C4-2B (cell line): ENCODE measurements at regions not wholly inside any gene's neighbourhood (a gene's known extent, or its start where the extent isn't known, plus 50 kb on each side); places are given as distances from the start of the nearest gene placed in this dataset.

Experiments
- H3K27ac ChIP-seq: fragments of 450-650 bp; 2 replicates; pipeline ENCODE4 v1.5.1; 2017
- ZFX ChIP-seq: fragments of 450-650 bp; IDR thresholded peaks from 2 replicates; pipeline ENCODE4 v1.6.1; 2017
- TF ChIP-seq, protein P1 (sequence below): fragments of 450-650 bp; conservative IDR thresholded peaks from 2 replicates; pipeline ENCODE4 v1.5.1; 2017; ENCODE audit warnings: mild to moderate bottlenecking

DNA sequence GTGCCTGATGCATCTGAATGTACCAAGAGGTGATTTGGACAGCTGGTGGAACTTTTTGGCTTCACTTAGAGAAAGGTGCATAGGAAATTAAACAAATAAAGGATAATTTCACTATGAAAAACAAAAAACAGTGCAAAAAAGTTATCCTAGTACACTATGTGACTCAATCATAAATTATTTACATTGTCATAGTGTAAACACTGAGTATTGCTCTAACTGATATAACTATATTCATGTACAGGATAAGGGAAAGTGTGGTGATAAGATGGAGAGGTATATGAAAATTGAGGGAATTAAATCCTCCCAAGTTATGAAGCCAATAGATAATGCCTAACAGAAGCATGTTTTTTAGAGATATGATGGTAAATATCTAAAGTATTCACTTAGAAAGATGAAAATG lies 50.2 kb upstream of the CPNE4 start:
- TF ChIP-seq ZFX: no peak
- TF ChIP-seq, protein P1, sequence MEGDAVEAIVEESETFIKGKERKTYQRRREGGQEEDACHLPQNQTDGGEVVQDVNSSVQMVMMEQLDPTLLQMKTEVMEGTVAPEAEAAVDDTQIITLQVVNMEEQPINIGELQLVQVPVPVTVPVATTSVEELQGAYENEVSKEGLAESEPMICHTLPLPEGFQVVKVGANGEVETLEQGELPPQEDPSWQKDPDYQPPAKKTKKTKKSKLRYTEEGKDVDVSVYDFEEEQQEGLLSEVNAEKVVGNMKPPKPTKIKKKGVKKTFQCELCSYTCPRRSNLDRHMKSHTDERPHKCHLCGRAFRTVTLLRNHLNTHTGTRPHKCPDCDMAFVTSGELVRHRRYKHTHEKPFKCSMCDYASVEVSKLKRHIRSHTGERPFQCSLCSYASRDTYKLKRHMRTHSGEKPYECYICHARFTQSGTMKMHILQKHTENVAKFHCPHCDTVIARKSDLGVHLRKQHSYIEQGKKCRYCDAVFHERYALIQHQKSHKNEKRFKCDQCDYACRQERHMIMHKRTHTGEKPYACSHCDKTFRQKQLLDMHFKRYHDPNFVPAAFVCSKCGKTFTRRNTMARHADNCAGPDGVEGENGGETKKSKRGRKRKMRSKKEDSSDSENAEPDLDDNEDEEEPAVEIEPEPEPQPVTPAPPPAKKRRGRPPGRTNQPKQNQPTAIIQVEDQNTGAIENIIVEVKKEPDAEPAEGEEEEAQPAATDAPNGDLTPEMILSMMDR: no peak
- H3K27ac ChIP-seq: no peak overlapping the region

DNA sequence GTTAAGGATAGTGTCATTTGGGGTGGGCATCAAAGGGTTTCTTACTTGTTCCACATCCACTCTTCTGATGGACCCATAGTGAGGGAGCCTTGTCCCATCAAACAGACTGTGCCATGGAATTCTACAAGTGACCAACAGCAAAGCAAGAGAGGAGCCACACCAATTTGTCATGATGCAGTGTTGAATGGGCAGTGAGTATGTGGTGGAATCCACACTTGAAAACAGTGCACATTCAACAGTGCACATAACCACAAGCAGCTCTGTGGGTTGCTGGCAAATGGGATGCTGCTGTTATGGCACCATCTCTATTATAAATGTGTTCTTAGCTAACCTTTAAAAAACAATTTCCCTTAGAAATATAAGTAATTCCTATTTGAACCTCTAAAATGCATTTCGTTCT lies 52.5 kb upstream of the CPNE4 start:
- TF ChIP-seq, protein P1: no peak
- TF ChIP-seq ZFX: no peak
- H3K27ac ChIP-seq: no peak overlapping the region

DNA sequence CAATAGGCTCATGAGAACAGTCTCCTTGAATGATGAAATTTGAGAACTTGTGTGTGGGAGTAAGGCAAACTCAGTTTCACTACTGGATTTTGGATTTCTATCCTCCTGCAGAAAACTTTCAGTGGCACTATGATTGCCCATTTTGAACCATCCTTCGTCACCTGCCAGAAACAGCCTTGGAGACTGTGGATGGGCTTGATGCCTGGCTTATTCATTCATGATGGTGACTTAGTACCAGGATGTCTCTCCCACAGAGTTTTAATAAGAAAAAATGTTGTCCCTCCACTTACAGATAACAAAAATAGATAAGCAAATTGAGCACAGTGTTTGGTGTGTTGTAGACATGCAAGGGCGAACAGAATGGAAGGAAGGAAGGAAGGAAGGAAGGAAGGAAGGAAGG lies 53.5 kb upstream of the CPNE4 start:
- TF ChIP-seq, protein P1: no peak
- TF ChIP-seq ZFX: no peak
- no peak overlapping the region for H3K27ac ChIP-seq

- no peak overlapping the region for H3K27ac ChIP-seq
- no peak for TF ChIP-seq ZFX
- TF ChIP-seq, protein P1: no peak
These were observed 56.1 kb upstream of the CPNE4 start for GRCh38 chr3:132090921-132091320.

DNA sequence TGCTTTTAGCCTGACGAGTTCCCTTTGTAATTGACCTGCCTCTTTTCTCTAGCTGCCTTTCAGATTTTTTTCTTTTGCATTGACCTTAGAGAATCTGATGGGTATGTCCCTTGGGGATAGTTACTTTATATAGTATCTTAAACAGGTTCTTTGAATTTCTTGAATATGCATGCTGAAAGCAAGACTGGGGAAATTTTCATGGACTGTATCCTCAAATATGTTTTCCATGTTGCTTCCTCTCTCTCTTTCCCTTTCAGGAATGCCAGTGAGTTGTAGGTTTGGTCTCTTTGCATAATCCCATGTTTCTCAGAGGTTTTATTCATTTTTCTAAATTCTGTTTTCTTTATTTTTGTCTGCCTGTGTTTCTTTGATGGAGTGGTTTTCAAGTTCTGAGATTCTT lies 81.8 kb upstream of the CPNE4 start:
- TF ChIP-seq ZFX: no peak
- TF ChIP-seq, protein P1: no peak
- no peak overlapping the region for H3K27ac ChIP-seq

DNA sequence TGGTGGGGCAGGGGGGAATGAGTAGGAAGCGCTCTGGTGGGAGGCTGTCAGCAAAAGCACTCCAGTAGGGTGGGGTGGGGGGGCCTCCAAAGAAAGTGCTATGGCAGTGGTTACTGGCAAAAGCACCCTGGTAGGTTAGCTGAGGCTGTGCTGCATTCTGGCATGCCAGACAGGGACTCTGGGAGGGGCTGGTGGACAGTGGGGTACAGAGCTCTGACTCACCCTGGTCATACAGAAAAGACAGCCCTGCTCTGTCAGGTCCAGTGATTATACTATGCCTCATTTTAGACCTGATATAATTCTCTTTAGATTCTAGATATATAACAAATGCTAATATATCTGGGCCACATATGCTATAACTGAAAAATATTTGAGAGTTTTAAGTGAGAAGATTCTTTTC lies 82.8 kb upstream of the CPNE4 start:
- TF ChIP-seq, protein P1: no peak
- TF ChIP-seq ZFX: no peak
- no peak overlapping the region for H3K27ac ChIP-seq

DNA sequence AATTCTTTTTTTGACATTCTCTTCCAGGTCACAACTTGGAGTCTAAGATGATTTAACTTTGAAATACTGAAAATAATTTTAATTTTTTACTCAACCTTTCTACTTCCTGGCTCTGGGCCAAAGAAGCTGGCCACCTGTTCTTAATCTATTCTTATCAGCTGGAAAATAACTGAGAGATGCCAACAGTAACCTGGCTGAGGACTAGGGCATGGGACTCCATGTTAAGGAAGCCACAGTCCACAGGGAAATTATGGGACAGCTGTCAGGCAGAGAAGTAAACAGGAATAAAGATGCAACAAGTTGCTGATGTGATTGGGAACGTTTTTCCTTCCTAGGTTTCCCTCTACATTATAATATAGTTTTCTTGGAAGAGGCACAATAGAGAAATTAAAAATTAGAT lies 84.7 kb upstream of the CPNE4 start:
- H3K27ac ChIP-seq: no peak overlapping the region
- no peak for TF ChIP-seq ZFX
- TF ChIP-seq, protein P1: no peak
